H9 (cell line): ENCODE measurements at regions not wholly inside any gene's neighbourhood (a gene's known extent, or its start where the extent isn't known, plus 50 kb on each side); places are given as distances from the start of the nearest gene placed in this dataset.

ENCODE experiments used
- DNase-seq: peaks from one replicate; pipeline ENCODE4 v3.0.0-alpha.2; 2017
- H2AFZ ChIP-seq: one replicate; pipeline ENCODE4 v1.6.1; 2013; ENCODE audit warnings: mild to moderate bottlenecking, low read length, control low read depth, moderate library complexity
- H2AK5ac ChIP-seq: 2 replicates; pipeline ENCODE4 v1.6.1; 2013; ENCODE audit warnings: low read length, control low read depth, mixed read lengths; ENCODE audit not compliant: insufficient read length
- H2BK120ac ChIP-seq: one replicate; pipeline ENCODE4 v1.6.1; 2013; ENCODE audit warnings: low read depth, mild to moderate bottlenecking, low read length, control low read depth, inconsistent platforms; ENCODE audit not compliant: poor library complexity, severe bottlenecking
- H2BK12ac ChIP-seq: 2 replicates; pipeline ENCODE4 v1.6.1; 2013; ENCODE audit warnings: low read length, control low read depth, mixed read lengths, low read depth; ENCODE audit not compliant: insufficient read length
- H2BK15ac ChIP-seq: 2 replicates; pipeline ENCODE4 v1.6.1; 2013; ENCODE audit warnings: low read depth, low read length, control low read depth
- H2BK20ac ChIP-seq: one replicate; pipeline ENCODE4 v1.6.1; 2013; ENCODE audit warnings: low read depth, mild to moderate bottlenecking, low read length, control low read depth, inconsistent platforms; ENCODE audit not compliant: poor library complexity, severe bottlenecking
- H2BK5ac ChIP-seq: 2 replicates; pipeline ENCODE4 v1.6.1; 2013; ENCODE audit warnings: low read length, control low read depth, mixed read lengths; ENCODE audit not compliant: insufficient read length
- H3K14ac ChIP-seq: 2 replicates; pipeline ENCODE4 v1.6.1; 2013; ENCODE audit warnings: low read length, control low read depth; ENCODE audit not compliant: insufficient read depth
- H3K18ac ChIP-seq: 2 replicates; pipeline ENCODE4 v1.6.1; 2013; ENCODE audit warnings: low read depth, mild to moderate bottlenecking, mixed read lengths, low read length, control low read depth; ENCODE audit not compliant: insufficient read length
- H3K23ac ChIP-seq: 2 replicates; pipeline ENCODE4 v1.6.1; 2013; ENCODE audit warnings: low read length, control low read depth, mixed read lengths, low read depth; ENCODE audit not compliant: insufficient read length
- H3K23me2 ChIP-seq: 2 replicates; pipeline ENCODE4 v1.6.1; 2013; ENCODE audit warnings: low read depth, mild to moderate bottlenecking, mixed read lengths, low read length, control low read depth; ENCODE audit not compliant: insufficient read length, poor library complexity, severe bottlenecking
- H3K27ac ChIP-seq: 2 replicates; pipeline ENCODE4 v1.5.1; 2013; ENCODE audit warnings: low read length, control low read depth, mixed read lengths, low read depth; ENCODE audit not compliant: insufficient read length
- H3K27me3 ChIP-seq: 2 replicates; pipeline ENCODE4 v1.6.1; 2013; ENCODE audit warnings: low read length, control low read depth, inconsistent platforms; ENCODE audit not compliant: insufficient read depth
- H3K4ac ChIP-seq: 2 replicates; pipeline ENCODE4 v1.6.1; 2013; ENCODE audit warnings: low read depth, mild to moderate bottlenecking, control low read depth, inconsistent platforms, low read length, moderate library complexity
- H3K4me1 ChIP-seq: 2 replicates; pipeline ENCODE4 v1.6.1; 2013; ENCODE audit warnings: low read length, control low read depth, inconsistent platforms; ENCODE audit not compliant: insufficient read depth
- H3K4me2 ChIP-seq: 2 replicates; pipeline ENCODE4 v1.6.1; 2013; ENCODE audit warnings: low read length, control low read depth, mixed read lengths; ENCODE audit not compliant: insufficient read length, insufficient read depth
- H3K56ac ChIP-seq: 2 replicates; pipeline ENCODE4 v1.6.1; 2013; ENCODE audit warnings: low read depth, mild to moderate bottlenecking, mixed read lengths, low read length, control low read depth; ENCODE audit not compliant: insufficient read length
- H3K79me1 ChIP-seq: 2 replicates; pipeline ENCODE4 v1.6.1; 2013; ENCODE audit warnings: low read depth, mild to moderate bottlenecking, moderate library complexity, low read length, control low read depth, inconsistent platforms; ENCODE audit not compliant: insufficient read depth, poor library complexity, severe bottlenecking
- H3K79me2 ChIP-seq: 2 replicates; pipeline ENCODE4 v1.6.1; 2013; ENCODE audit warnings: low read length, control low read depth, inconsistent platforms; ENCODE audit not compliant: insufficient read depth
- H3K9ac ChIP-seq: 2 replicates; pipeline ENCODE4 v1.6.1; 2013; ENCODE audit warnings: low read length, control low read depth, mixed read lengths; ENCODE audit not compliant: insufficient read length; ENCODE audit errors: extremely low read depth
- H3K9me3 ChIP-seq: one replicate; pipeline ENCODE4 v1.6.1; 2013; ENCODE audit warnings: low read depth, low read length, inconsistent platforms; ENCODE audit not compliant: control insufficient read depth
- H3T11ph ChIP-seq: one replicate; pipeline ENCODE4 v1.6.1; 2013; ENCODE audit warnings: mild to moderate bottlenecking, low read length, control low read depth, inconsistent platforms
- H4K20me1 ChIP-seq: one replicate; pipeline ENCODE4 v1.6.1; 2013; ENCODE audit not compliant: control insufficient read depth, insufficient read length, insufficient read depth
- H4K5ac ChIP-seq: 2 replicates; pipeline ENCODE4 v1.6.1; 2013; ENCODE audit warnings: low read depth, mild to moderate bottlenecking, mixed read lengths, low read length, control low read depth; ENCODE audit not compliant: insufficient read length
- H4K8ac ChIP-seq: replicated peaks from 2 replicates; pipeline ENCODE4 v1.6.1; 2013; ENCODE audit warnings: low read length, control low read depth, mixed read lengths, low read depth; ENCODE audit not compliant: insufficient read length
- H4K91ac ChIP-seq: 2 replicates; pipeline ENCODE4 v1.6.1; 2013; ENCODE audit warnings: low read depth, mild to moderate bottlenecking, moderate library complexity, mixed read lengths, low read length, control low read depth; ENCODE audit not compliant: insufficient read length
- H3K27ac Mint-ChIP-seq, 3 experiments: 2 replicates in 2 of 3; 3 replicates in 1 of 3; pipeline ENCODE4 v1.8.0; 2020 to 2021; ENCODE audit warnings: mixed read lengths in 3 of 3, mild to moderate bottlenecking in 1 of 3, moderate library complexity in 1 of 3
- H3K27me3 Mint-ChIP-seq: 2 replicates; pipeline ENCODE4 v1.8.0; 2021; ENCODE audit warnings: low read depth, mild to moderate bottlenecking, moderate library complexity, mixed read lengths
- H3K36me3 Mint-ChIP-seq, 3 experiments: 2 replicates in 2 of 3; 3 replicates in 1 of 3; pipeline ENCODE4 v1.8.0; 2020 to 2021; ENCODE audit warnings: low read depth in 3 of 3, mixed read lengths in 3 of 3; ENCODE audit not compliant: insufficient read depth in 1 of 3
- H3K4me1 Mint-ChIP-seq, 2 experiments: 2 replicates each; pipeline ENCODE4 v1.8.0; 2020; ENCODE audit warnings: mixed read lengths in 2 of 2
- H3K4me3 Mint-ChIP-seq, 2 experiments: 2 replicates in 1 of 2; 3 replicates in 1 of 2; pipeline ENCODE4 v1.8.0; 2020 to 2021; ENCODE audit warnings: mild to moderate bottlenecking in 2 of 2, mixed read lengths in 2 of 2, moderate library complexity in 1 of 2
- H3K9me3 Mint-ChIP-seq, 2 experiments: 2 replicates in 1 of 2; 3 replicates in 1 of 2; pipeline ENCODE4 v1.8.0; 2020; ENCODE audit warnings: mild to moderate bottlenecking in 2 of 2, mixed read lengths in 2 of 2, moderate library complexity in 1 of 2
- WGBS: extraction: QIAGEN DNeasy Blood & Tissue Kit; methylation state at CpG from one replicate; pipeline ENCODE4 v1.1.7; 2013; ENCODE audit warnings: missing lambda C conversion rate, low lambda C conversion rate, mixed read lengths; ENCODE audit not compliant: insufficient read length; ENCODE audit errors: extremely low coverage; 5-methylcytosine and 5-hydroxymethylcytosine counted together
- TF ChIP-seq, protein P1 (sequence below): fragments of 200-600 bp; sonication (generic); conservative IDR thresholded peaks from 3 replicates; pipeline ENCODE4 v1.8.0; 2021; ENCODE audit warnings: antibody characterized with exemption, mild to moderate bottlenecking

- Mint-ChIP-seq H3K4me1 (no peaks in the 10 kb centered on the region), H3K27ac (no peak overlapping the region), H3K9me3 (no peaks in the 10 kb centered on the region), H3K36me3 (no peaks in the 10 kb centered on the region), H3K27me3 (no peaks in the 10 kb centered on the region), H3K4me3 (no peak overlapping the region)
- no peak overlapping the region for H2AK5ac ChIP-seq
- no peak for DNase-seq
- no peak overlapping the region for H3K9ac ChIP-seq
- H3K18ac ChIP-seq, result no peak overlapping the region
- H3K23me2 ChIP-seq, result no peaks in the 10 kb centered on the region
- H4K8ac ChIP-seq, result no peak overlapping the region
- no peak overlapping the region for H4K5ac ChIP-seq
- no peak overlapping the region for H2BK12ac ChIP-seq
- no peaks in the 10 kb centered on the region for H3K27me3 ChIP-seq
- H2AFZ ChIP-seq, result no peak overlapping the region
- no peak overlapping the region for H4K91ac ChIP-seq
- no peak overlapping the region for H2BK20ac ChIP-seq
- no peak overlapping the region for H3K4ac ChIP-seq
- TF ChIP-seq, protein P1, sequence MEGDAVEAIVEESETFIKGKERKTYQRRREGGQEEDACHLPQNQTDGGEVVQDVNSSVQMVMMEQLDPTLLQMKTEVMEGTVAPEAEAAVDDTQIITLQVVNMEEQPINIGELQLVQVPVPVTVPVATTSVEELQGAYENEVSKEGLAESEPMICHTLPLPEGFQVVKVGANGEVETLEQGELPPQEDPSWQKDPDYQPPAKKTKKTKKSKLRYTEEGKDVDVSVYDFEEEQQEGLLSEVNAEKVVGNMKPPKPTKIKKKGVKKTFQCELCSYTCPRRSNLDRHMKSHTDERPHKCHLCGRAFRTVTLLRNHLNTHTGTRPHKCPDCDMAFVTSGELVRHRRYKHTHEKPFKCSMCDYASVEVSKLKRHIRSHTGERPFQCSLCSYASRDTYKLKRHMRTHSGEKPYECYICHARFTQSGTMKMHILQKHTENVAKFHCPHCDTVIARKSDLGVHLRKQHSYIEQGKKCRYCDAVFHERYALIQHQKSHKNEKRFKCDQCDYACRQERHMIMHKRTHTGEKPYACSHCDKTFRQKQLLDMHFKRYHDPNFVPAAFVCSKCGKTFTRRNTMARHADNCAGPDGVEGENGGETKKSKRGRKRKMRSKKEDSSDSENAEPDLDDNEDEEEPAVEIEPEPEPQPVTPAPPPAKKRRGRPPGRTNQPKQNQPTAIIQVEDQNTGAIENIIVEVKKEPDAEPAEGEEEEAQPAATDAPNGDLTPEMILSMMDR, result no peak
- no peak overlapping the region for H2BK120ac ChIP-seq
- H4K20me1 ChIP-seq, result no peaks in the 10 kb centered on the region
- H3K79me1 ChIP-seq, result no peaks in the 10 kb centered on the region
- no peak overlapping the region for H3K56ac ChIP-seq
- H3K4me2 ChIP-seq, result no peak overlapping the region
- H2BK5ac ChIP-seq, result no peak overlapping the region
- no peak overlapping the region for H2BK15ac ChIP-seq
- no CpG with 5 or more reads among the region's 2 CpGs for whole genome bisulfite sequencing
- H3K79me2 ChIP-seq, result no peaks in the 10 kb centered on the region
- no peak overlapping the region for H3K27ac ChIP-seq
- H3K14ac ChIP-seq, result no peak overlapping the region
- H3K4me1 ChIP-seq, result no peaks in the 10 kb centered on the region
- H3K23ac ChIP-seq, result no peak overlapping the region
- no peak overlapping the region for H3T11ph ChIP-seq
- H3K9me3 ChIP-seq, result no peaks in the 10 kb centered on the region
Measured at GRCh38 chr2:198394208-198394607, 589.8 kb downstream of the PLCL1 start.
